GM21723 (cell line): ENCODE measurements at regions not wholly inside any gene's neighbourhood (a gene's known extent, or its start where the extent isn't known, plus 50 kb on each side); places are given as distances from the start of the nearest gene placed in this dataset.
"Not testable (repeated sequence)": the region's sequence is repeated elsewhere in the genome, so short reads cannot be mapped to it uniquely, and the experiment has no call there.

Experiments used
- ATAC-seq: cut with Tn5 transposase; IDR thresholded peaks from one replicate; pipeline ENCODE4 v1.9.1; 2021; ENCODE audit warnings: mild to moderate bottlenecking, moderate library complexity; ENCODE audit not compliant: unreplicated experiment

- no peak for ATAC-seq
Observed at GRCh38 chr9:26513730-26514129, 378.9 kb downstream of the CAAP1 start.

GRCh38 chr9:26510137-26510536 is 382.5 kb downstream of the CAAP1 start:
- ATAC-seq = no peak

GRCh38 chr9:26508897-26509296 is 383.7 kb downstream of the CAAP1 start:
- ATAC-seq = no peak

- no peak for ATAC-seq
Observed at GRCh38 chr9:26504057-26504456, 388.5 kb downstream of the CAAP1 start.

- ATAC-seq = no peak
Observed at GRCh38 chr9:26502311-26502710, 390.3 kb downstream of the CAAP1 start.

- no peak for ATAC-seq
Observed at GRCh38 chr9:26500471-26500870, 392.1 kb downstream of the CAAP1 start.

- not testable (repeated sequence) for ATAC-seq
Observed at GRCh38 chr9:26492608-26493521, 399.7 kb downstream of the CAAP1 start.

- ATAC-seq = not testable (repeated sequence)
Observed at GRCh38 chr9:26491922-26492607, 400.5 kb downstream of the CAAP1 start.

- ATAC-seq = no peak
Observed at GRCh38 chr9:26483991-26484390, 408.6 kb downstream of the CAAP1 start.

- ATAC-seq = no peak
Observed at GRCh38 chr9:26477963-26478362, 414.6 kb downstream of the CAAP1 start.

GRCh38 chr9:26471261-26471660 is 421.3 kb downstream of the CAAP1 start:
- no peak for ATAC-seq

- ATAC-seq = no peak
Observed at GRCh38 chr9:26470284-26470683, 422.3 kb downstream of the CAAP1 start.

- no peak for ATAC-seq
Observed at GRCh38 chr9:26463837-26464236, 428.8 kb downstream of the CAAP1 start.

GRCh38 chr9:26462751-26463150 is 429.9 kb downstream of the CAAP1 start:
- no peak for ATAC-seq

GRCh38 chr9:26462213-26462612 is 430.4 kb downstream of the CAAP1 start:
- no peak for ATAC-seq

GRCh38 chr9:26460624-26461023 is 432.0 kb downstream of the CAAP1 start:
- ATAC-seq = no peak

GRCh38 chr9:26459959-26460358 is 432.6 kb downstream of the CAAP1 start:
- ATAC-seq = no peak

GRCh38 chr9:26458054-26458453 is 434.5 kb downstream of the CAAP1 start:
- no peak for ATAC-seq

- no peak for ATAC-seq
Observed at GRCh38 chr9:26457151-26457550, 435.5 kb downstream of the CAAP1 start.

- no peak for ATAC-seq
Observed at GRCh38 chr9:26439061-26439624, 453.5 kb downstream of the CAAP1 start.

GRCh38 chr9:26437056-26437711 is 455.4 kb downstream of the CAAP1 start:
- ATAC-seq = no peak
